ENCODE measurements at regions not wholly inside any gene's neighbourhood (a gene's known extent, or its start where the extent isn't known, plus 50 kb on each side); places are given as distances from the start of the nearest gene placed in this dataset.

DNA sequence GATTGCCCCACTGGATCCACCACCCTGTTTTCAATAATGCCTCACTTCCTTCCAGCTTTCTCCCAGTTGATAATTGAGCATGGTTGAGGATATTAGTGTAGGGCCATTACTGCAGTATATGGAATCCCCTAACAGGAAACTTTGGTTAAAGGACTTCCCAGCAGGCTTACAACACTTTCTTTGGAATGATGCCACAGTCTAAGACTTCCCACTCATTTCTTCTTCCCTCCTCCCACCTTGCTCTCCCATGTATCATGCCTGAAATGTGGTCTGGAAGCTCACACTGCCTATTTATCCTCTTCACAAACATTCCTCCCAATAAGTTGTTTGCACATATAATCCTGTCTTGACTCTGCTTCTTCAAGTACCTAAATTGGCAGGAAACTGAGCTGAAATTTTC is 863.3 kb downstream of the CENPC start:
- no peak overlapping the region for H3K9ac ChIP-seq (ENCODE audit: insufficient read depth in 1 of 2, low read length in 2 of 2)
- H3K27me3 ChIP-seq (ENCODE audit: control insufficient read depth in 3 of 3, insufficient read depth in 3 of 3, low read length in 2 of 3): no peaks in the 10 kb centered on the region
- TF ChIP-seq, protein P1, sequence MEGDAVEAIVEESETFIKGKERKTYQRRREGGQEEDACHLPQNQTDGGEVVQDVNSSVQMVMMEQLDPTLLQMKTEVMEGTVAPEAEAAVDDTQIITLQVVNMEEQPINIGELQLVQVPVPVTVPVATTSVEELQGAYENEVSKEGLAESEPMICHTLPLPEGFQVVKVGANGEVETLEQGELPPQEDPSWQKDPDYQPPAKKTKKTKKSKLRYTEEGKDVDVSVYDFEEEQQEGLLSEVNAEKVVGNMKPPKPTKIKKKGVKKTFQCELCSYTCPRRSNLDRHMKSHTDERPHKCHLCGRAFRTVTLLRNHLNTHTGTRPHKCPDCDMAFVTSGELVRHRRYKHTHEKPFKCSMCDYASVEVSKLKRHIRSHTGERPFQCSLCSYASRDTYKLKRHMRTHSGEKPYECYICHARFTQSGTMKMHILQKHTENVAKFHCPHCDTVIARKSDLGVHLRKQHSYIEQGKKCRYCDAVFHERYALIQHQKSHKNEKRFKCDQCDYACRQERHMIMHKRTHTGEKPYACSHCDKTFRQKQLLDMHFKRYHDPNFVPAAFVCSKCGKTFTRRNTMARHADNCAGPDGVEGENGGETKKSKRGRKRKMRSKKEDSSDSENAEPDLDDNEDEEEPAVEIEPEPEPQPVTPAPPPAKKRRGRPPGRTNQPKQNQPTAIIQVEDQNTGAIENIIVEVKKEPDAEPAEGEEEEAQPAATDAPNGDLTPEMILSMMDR (IDR thresholded peaks at IDR 0.05; ENCODE audit: control extremely low read depth, extremely low read depth): no peak
- no peaks in the 10 kb centered on the region for H3K4me1 ChIP-seq (ENCODE audit: control insufficient read depth in 5 of 5, insufficient read depth in 5 of 5, low read length in 5 of 5)
- H3K9me3 ChIP-seq (ENCODE audit: control insufficient read depth in 4 of 4, insufficient read depth in 3 of 4, low read length in 3 of 4): no peaks in the 10 kb centered on the region
- H3K27ac ChIP-seq (ENCODE audit: low read depth in 1 of 2, low read length in 1 of 2): no peak overlapping the region
- H3K36me3 ChIP-seq (ENCODE audit: control insufficient read depth in 4 of 4, insufficient read depth in 4 of 4, low read length in 4 of 4): no peaks in the 10 kb centered on the region
- no peak for ATAC-seq (ENCODE audit: insufficient read depth, low FRiP score)
- H3K4me3 ChIP-seq: no peak overlapping the region
- peak in 1 of 3 donors; percentile 17 for DNase-seq

DNA sequence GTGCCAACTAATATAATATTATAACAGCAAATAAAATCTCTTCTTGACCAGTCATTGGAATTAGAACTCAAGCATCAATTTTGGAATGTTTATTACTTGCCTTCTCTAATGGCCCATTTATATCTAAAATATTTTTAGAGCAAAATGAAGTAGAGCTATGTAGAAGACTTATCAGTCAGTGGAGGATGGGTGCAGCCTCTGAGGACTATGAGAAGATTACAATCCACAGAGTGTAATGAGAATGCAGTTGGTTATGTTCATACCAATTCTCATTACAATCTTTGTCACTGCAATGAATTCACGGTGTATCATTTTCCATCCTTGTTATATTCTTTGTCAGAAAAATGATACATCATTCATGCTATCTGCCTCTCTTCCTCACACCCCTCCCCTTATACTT is 878.1 kb downstream of the CENPC start:
- TF ChIP-seq, protein P1 (IDR thresholded peaks at IDR 0.05; ENCODE audit: control extremely low read depth, extremely low read depth): no peak
- 80 to 85% methylated on average over 1 of the region's 1 CpG for WGBS, 2 donors

DNA sequence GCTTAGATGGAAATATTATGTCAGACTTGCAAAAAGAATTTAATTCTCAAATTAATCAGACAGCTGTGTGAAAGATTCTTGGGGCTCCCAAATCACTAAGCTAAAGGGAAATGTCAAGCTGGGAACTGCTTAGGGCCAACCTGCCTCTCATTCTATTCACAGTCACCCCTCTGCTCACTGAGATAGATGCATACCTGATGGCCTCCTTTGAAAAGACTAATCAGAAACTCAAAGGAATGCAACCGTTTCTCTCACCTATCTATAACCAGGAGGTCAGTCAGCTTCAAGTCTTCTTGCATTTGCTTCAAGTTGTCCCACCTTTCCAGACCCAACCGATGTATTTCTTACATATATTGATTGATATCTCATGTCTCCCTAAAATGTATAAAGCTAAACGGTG is 882.7 kb downstream of the CENPC start:
- H3K27me3 ChIP-seq (ENCODE audit: control insufficient read depth in 3 of 3, insufficient read depth in 3 of 3, low read length in 2 of 3): no peaks in the 10 kb centered on the region
- no peak overlapping the region for H3K9ac ChIP-seq (ENCODE audit: insufficient read depth in 1 of 2, low read length in 2 of 2)
- no peak for DNase-seq
- WGBS, 2 donors: 76 to 80% methylated on average over 3 of the region's 3 CpGs
- H3K4me3 ChIP-seq: no peak overlapping the region
- ATAC-seq (ENCODE audit: insufficient read depth, low FRiP score): no peak
- H3K9me3 ChIP-seq (ENCODE audit: control insufficient read depth in 4 of 4, insufficient read depth in 3 of 4, low read length in 3 of 4): no peaks in the 10 kb centered on the region
- no peaks in the 10 kb centered on the region for H3K36me3 ChIP-seq (ENCODE audit: control insufficient read depth in 4 of 4, insufficient read depth in 4 of 4, low read length in 4 of 4)
- TF ChIP-seq, protein P1 (IDR thresholded peaks at IDR 0.05; ENCODE audit: control extremely low read depth, extremely low read depth): no peak
- no peaks in the 10 kb centered on the region for H3K4me1 ChIP-seq (ENCODE audit: control insufficient read depth in 5 of 5, insufficient read depth in 5 of 5, low read length in 5 of 5)
- no peak overlapping the region for H3K27ac ChIP-seq (ENCODE audit: low read depth in 1 of 2, low read length in 1 of 2)

More for the DNA sequence above, 878.1 kb downstream of the CENPC start:
- H3K9ac ChIP-seq (ENCODE audit: insufficient read depth in 1 of 2, low read length in 2 of 2): no peak overlapping the region
- H3K27me3 ChIP-seq (ENCODE audit: control insufficient read depth in 3 of 3, insufficient read depth in 3 of 3, low read length in 2 of 3): no peaks in the 10 kb centered on the region
- H3K9me3 ChIP-seq (ENCODE audit: control insufficient read depth in 4 of 4, insufficient read depth in 3 of 4, low read length in 3 of 4): no peaks in the 10 kb centered on the region
- DNase-seq: no peak
- no peaks in the 10 kb centered on the region for H3K4me1 ChIP-seq (ENCODE audit: control insufficient read depth in 5 of 5, insufficient read depth in 5 of 5, low read length in 5 of 5)
- no peak for ATAC-seq (ENCODE audit: insufficient read depth, low FRiP score)
- H3K4me3 ChIP-seq: no peak overlapping the region
- no peak overlapping the region for H3K27ac ChIP-seq (ENCODE audit: low read depth in 1 of 2, low read length in 1 of 2)
- no peaks in the 10 kb centered on the region for H3K36me3 ChIP-seq (ENCODE audit: control insufficient read depth in 4 of 4, insufficient read depth in 4 of 4, low read length in 4 of 4)

DNA sequence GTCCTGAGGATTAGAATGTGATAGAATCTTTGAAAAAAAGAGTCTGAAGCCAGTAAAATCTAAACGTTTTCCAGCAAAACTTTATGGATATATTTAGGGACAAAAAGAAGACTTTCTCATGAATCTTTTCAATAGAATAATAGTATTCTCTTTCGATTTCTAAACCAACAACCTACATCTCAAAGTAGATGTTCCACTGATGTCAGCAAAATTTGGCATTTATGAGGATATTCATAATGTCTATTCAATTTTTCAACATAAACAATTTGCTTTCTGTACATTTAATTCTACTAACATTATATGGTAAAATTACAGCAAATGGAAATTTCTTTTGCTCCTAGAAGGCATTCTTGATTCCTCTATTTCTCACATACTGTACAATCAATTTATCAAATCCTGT is 886.5 kb downstream of the CENPC start:
- Histone ChIP-seq H3K4me1 (ENCODE audit: control insufficient read depth in 5 of 5, insufficient read depth in 5 of 5, low read length in 5 of 5) (no peaks in the 10 kb centered on the region), H3K9me3 (ENCODE audit: control insufficient read depth in 4 of 4, insufficient read depth in 3 of 4, low read length in 3 of 4) (no peaks in the 10 kb centered on the region), H3K27me3 (ENCODE audit: control insufficient read depth in 3 of 3, insufficient read depth in 3 of 3, low read length in 2 of 3) (no peaks in the 10 kb centered on the region), H3K36me3 (ENCODE audit: control insufficient read depth in 4 of 4, insufficient read depth in 4 of 4, low read length in 4 of 4) (no peaks in the 10 kb centered on the region), H3K4me3 (no peak overlapping the region), H3K9ac (ENCODE audit: insufficient read depth in 1 of 2, low read length in 2 of 2) (no peak overlapping the region), H3K27ac (ENCODE audit: low read depth in 1 of 2, low read length in 1 of 2) (no peak overlapping the region)
- TF ChIP-seq, protein P1 (IDR thresholded peaks at IDR 0.05; ENCODE audit: control extremely low read depth, extremely low read depth): no peak
- 56 to 57% methylated on average over 2 of the region's 2 CpGs for WGBS, 2 donors
- no peak for DNase-seq
- ATAC-seq (ENCODE audit: insufficient read depth, low FRiP score): no peak

All from lung (tissue), 11 donors.